HepG2 (cell line): ENCODE measurements at regions not wholly inside any gene's neighbourhood (a gene's known extent, or its start where the extent isn't known, plus 50 kb on each side); places are given as distances from the start of the nearest gene placed in this dataset. TPM values are rescaled to one million over a fixed set of nuclear protein-coding genes. Genes with fewer than 3 reads are reported as not detected.

Experiments
- microRNA-seq: library from miRNA; unstranded; fragments of <30 nt; microRNA quantifications from one replicate; pipeline ENCODE4, GENCODE V29; 2020
- small RNA-seq, 3 experiments: library from RNA; depleted of rRNA; stranded (forward); fragments of <200 nt; gene quantifications; one replicate each; pipeline ENCODE3, GENCODE V24; 2012; ENCODE audit warnings: low read depth in 2 of 3, low replicate concordance in 1 of 3; ENCODE audit not compliant: insufficient read length in 3 of 3, insufficient read depth in 2 of 3

Small RNAs in the stretch of these regions (microRNA-seq; reads per million reads assigned to microRNA genes)
- gene MIR6078 = not detected

Small RNAs in the stretch of these regions (small RNA-seq; reads per million reads assigned to genes)
- gene MIR6078 (0 reads per million in 3 experiments), gene RNU6-163P (0 reads per million in 3 experiments)
